Adrenal gland (tissue), 9 donors: ENCODE measurements at regions not wholly inside any gene's neighbourhood (a gene's known extent, or its start where the extent isn't known, plus 50 kb on each side); places are given as distances from the start of the nearest gene placed in this dataset.
A peak's percentile ranks its signal among the peaks of the same experiment; 100 is the strongest.

Source experiments
- DNase-seq, 7 donors: peaks; one replicate each; pipeline ENCODE4 v3.0.0-alpha.2; 2019 to 2020
- H3K27ac ChIP-seq, 5 donors: fragments of 200-600 bp; sonication (generic) in 4 of 5; 1 replicate in 3 of 5; 2 replicates in 2 of 5; pipeline versions ENCODE4 v1.5.1 to v1.8.0; 2016 to 2020; ENCODE audit warnings: mild to moderate bottlenecking in 1 of 5
- H3K27me3 ChIP-seq: fragments of 200-600 bp; 2 replicates; pipeline ENCODE4 v1.8.0; 2021
- H3K36me3 ChIP-seq, 2 donors: fragments of 200-600 bp; replicated peaks in 1 of 2; 1 replicate in 1 of 2; 2 replicates in 1 of 2; pipeline versions ENCODE4 v1.5.1 to v1.8.0; 2018 to 2022
- H3K4me1 ChIP-seq, 2 donors: fragments of 200-600 bp; replicated peaks in 1 of 2; 1 replicate in 1 of 2; 2 replicates in 1 of 2; pipeline versions ENCODE4 v1.5.1 to v1.8.0; 2018 to 2021
- H3K4me3 ChIP-seq, 4 donors: fragments of 200-600 bp; sonication (generic) in 3 of 4; one replicate each; pipeline ENCODE4 v1.5.1; 2016 to 2018
- H3K9me3 ChIP-seq, 3 donors: fragments of 200-600 bp; sonication (generic) in 1 of 3; replicated peaks in 1 of 3; 1 replicate in 2 of 3; 2 replicates in 1 of 3; pipeline versions ENCODE4 v1.5.1 to v1.8.0; 2016 to 2021
- POLR2A ChIP-seq, 2 donors: fragments of 450-650 bp; IDR thresholded peaks; one replicate each; pipeline ENCODE4 v1.6.1; 2017; ENCODE audit warnings: antibody characterized with exemption in 2 of 2, mild to moderate bottlenecking in 2 of 2, moderate library complexity in 1 of 2
- WGBS, 4 donors: extraction: QIAGEN DNeasy Blood & Tissue Kit in 2 of 4; methylation state at CpG; one replicate each; pipeline versions ENCODE4 v1.1.5 to v1.1.7; 2013 to 2017; 5-methylcytosine and 5-hydroxymethylcytosine counted together
- intact Hi-C, 2 donors: fragments of 100-400 bp; cut with DNase I; formaldehyde crosslinking; loops; one replicate each; pipeline versions ENCODE4 v1.14.1 to v1.15.0; 2022 to 2023
- TF ChIP-seq, protein P1 (sequence below), 6 experiments: fragments of 450-650 bp in 4 of 6; fragments of 200-600 bp in 2 of 6; sonication (generic) in 1 of 6; IDR thresholded peaks; 1 replicate in 5 of 6; 2 replicates in 1 of 6; pipeline versions ENCODE4 v1.5.1 to v1.8.0; 2016 to 2021; ENCODE audit warnings: antibody characterized with exemption in 6 of 6, mild to moderate bottlenecking in 2 of 6, moderate library complexity in 1 of 6
- donor health status: healthy with polysubstance abuse.
- donor health status: Bipolar disorder and iron deficiency.
- donor health status: DM: yes; HTN: yes; CAD: no.
- donor health status: DM: no; HTN: no; CAD: no.
- donor health status: DM: no; HTN: no; CAD: no.

DNA sequence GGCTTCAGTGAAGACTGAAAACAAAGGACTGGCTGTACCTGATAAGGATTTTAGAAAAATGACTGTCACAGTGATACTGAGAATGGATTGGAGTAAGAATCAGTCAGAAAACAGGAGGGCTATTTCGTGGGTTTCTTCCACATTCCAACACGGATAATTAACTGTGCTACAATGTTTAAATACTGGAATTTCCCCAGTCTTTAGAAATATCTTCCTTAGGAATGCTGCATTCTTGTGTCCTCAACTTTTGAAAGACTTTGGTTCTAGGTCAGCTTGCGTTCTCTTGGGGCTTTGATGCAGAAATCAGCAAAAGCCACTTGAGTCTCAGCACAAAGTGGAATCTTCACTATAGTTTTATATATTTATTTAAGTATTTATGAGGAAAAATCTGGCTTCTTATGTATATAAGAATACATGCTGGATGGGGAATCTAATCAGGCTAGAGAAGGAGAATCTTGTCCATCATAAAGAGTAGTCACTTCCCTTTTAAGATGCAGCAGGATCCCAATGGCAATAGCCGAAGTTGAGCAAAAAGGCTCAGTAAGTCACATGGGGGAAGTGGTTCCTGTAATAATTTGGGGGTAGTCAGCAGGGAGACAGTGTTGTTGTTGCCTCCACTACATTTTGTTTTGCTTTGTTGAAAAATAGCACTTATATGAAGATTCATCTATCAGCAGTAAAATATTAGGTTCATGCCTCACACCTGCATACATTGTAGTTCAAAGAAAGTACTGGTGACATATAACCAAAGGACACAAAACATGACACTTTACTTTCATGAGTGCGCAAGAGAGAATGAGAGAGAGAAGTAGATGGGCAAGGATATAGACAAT is 86.0 kb downstream of the CH25H start:
- peak overlapping the region in 1 of 5 donors; percentile 7 for H3K27ac ChIP-seq
- no peaks in the 10 kb centered on the region for H3K36me3 ChIP-seq
- intact Hi-C loops = no loop called here
- H3K4me1 ChIP-seq = no peaks in the 10 kb centered on the region
- no peaks in the 10 kb centered on the region for H3K9me3 ChIP-seq
- H3K27me3 ChIP-seq = no peaks in the 10 kb centered on the region
- WGBS, 4 donors = 66 to 75% (median 70%) methylated on average over 5 of the region's 5 CpGs
- TF ChIP-seq POLR2A (IDR thresholded peaks at IDR 0.05) = no peak
- TF ChIP-seq, protein P1, sequence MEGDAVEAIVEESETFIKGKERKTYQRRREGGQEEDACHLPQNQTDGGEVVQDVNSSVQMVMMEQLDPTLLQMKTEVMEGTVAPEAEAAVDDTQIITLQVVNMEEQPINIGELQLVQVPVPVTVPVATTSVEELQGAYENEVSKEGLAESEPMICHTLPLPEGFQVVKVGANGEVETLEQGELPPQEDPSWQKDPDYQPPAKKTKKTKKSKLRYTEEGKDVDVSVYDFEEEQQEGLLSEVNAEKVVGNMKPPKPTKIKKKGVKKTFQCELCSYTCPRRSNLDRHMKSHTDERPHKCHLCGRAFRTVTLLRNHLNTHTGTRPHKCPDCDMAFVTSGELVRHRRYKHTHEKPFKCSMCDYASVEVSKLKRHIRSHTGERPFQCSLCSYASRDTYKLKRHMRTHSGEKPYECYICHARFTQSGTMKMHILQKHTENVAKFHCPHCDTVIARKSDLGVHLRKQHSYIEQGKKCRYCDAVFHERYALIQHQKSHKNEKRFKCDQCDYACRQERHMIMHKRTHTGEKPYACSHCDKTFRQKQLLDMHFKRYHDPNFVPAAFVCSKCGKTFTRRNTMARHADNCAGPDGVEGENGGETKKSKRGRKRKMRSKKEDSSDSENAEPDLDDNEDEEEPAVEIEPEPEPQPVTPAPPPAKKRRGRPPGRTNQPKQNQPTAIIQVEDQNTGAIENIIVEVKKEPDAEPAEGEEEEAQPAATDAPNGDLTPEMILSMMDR (IDR thresholded peaks at IDR 0.05) = no peak
- H3K4me3 ChIP-seq = no peak overlapping the region
- DNase-seq = peak in 1 of 7 donors; percentile 13

DNA sequence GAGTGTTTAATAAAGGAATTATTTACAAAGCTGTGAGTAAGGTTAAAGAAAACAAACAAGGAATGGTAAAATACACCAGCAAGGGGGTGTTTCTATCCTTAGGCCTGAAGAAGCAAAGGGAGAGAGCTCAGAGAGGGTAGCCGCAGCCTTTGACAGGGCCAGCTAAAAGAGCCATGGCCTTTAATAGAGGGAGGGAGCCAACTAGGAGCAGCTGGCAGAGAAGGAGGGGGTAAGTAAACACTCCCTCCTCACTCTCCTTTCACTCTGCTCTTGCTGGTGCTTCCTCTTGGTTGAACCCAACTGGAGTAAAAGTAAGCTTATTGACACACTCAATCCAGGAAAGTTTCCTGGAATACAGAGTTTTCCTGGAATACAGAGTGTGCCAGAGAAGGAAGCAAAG is 87.5 kb downstream of the CH25H start:
- Histone ChIP-seq H3K4me3 (no peak overlapping the region), H3K27ac (no peak overlapping the region), H3K27me3 (no peaks in the 10 kb centered on the region), H3K9me3 (no peaks in the 10 kb centered on the region), H3K4me1 (no peaks in the 10 kb centered on the region), H3K36me3 (no peaks in the 10 kb centered on the region)
- TF ChIP-seq, protein P1 (IDR thresholded peaks at IDR 0.05) = no peak
- no peak for TF ChIP-seq POLR2A (IDR thresholded peaks at IDR 0.05)
- intact Hi-C loops = no loop called here
- DNase-seq = no peak
- WGBS, 4 donors = 88 to 100% (median 93%) methylated on average over 1 of the region's 1 CpG

DNA sequence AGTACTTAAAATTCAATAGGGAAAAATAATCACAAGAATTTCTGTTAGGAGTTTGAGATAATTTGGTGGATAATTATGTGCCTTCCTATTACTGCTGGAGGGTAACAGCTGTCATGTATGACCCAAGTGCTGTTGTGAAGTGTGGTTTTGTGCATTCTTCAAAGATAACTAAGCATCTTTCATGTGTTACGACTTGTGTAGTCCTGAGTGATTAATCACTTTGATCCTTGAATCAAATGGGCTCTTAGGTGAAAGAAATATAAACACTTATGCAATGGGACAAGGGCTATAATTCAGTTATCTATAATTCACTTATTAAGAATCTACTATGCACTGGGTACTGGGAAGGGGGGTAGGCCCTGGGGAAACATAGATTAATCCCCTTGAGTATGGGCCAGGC is 89.0 kb downstream of the CH25H start:
- Histone ChIP-seq H3K27me3 (no peaks in the 10 kb centered on the region), H3K4me1 (no peaks in the 10 kb centered on the region), H3K36me3 (no peaks in the 10 kb centered on the region), H3K27ac (no peak overlapping the region), H3K4me3 (no peak overlapping the region), H3K9me3 (no peaks in the 10 kb centered on the region)
- intact Hi-C loops = no loop called here
- TF ChIP-seq, protein P1 (IDR thresholded peaks at IDR 0.05) = no peak
- no peak for TF ChIP-seq POLR2A (IDR thresholded peaks at IDR 0.05)
- DNase-seq = no peak
- WGBS, 4 donors = 0 to 95% (median 93%) methylated on average over 1 of the region's 1 CpG

DNA sequence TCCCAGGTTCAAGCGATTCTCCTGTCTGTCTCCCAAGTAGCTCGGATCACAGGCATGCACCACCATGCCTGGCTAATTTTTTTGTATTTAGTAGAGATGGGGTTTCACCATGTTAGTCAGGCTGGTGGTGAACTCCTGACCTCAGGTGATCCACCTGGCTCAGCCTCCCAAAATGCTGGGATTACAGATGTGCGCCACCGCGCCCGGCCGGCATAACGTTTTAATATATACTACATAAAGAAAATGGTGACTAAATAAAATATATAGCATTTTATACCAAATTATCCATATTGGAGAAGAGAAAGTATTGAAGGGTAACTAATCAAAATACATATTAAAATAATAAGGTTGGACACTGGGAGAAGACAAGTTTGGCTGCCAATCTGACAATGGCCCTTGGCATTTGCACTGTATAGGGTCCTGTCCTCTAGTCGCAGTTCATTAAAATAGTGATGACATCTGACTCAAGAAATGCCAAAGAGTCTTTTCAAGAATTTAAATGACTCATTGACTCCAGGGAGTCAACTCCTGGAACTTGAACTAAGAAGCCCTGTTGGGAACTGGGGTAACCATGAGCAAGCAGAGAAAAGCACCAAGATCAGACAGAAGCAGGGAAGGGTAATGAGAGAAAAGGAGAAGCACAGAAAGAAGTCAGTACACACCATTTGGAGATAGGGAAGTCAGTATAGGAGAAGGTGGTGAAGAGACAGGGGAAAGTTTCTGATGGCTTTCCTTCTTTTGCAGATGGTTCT is 91.1 kb downstream of the CH25H start:
- no peak overlapping the region for H3K27ac ChIP-seq
- no peaks in the 10 kb centered on the region for H3K27me3 ChIP-seq
- H3K4me3 ChIP-seq = no peak overlapping the region
- TF ChIP-seq, protein P1 (IDR thresholded peaks at IDR 0.05) = no peak
- no peak for TF ChIP-seq POLR2A (IDR thresholded peaks at IDR 0.05)
- H3K4me1 ChIP-seq = no peaks in the 10 kb centered on the region
- WGBS, 4 donors = 85 to 90% (median 89%) methylated on average over 9 of the region's 9 CpGs
- intact Hi-C loops = no loop called here
- no peak for DNase-seq
- H3K36me3 ChIP-seq = no peaks in the 10 kb centered on the region
- H3K9me3 ChIP-seq = no peaks in the 10 kb centered on the region
